Adrenal gland (tissue), 9 donors: ENCODE measurements at regions not wholly inside any gene's neighbourhood (a gene's known extent, or its start where the extent isn't known, plus 50 kb on each side); places are given as distances from the start of the nearest gene placed in this dataset.
"Not testable (repeated sequence)": the region's sequence is repeated elsewhere in the genome, so short reads cannot be mapped to it uniquely, and the experiment has no call there.

Source experiments
- DNase-seq, 7 donors: peaks; one replicate each; pipeline ENCODE4 v3.0.0-alpha.2; 2019 to 2020
- H3K27ac ChIP-seq, 5 donors: fragments of 200-600 bp; sonication (generic) in 4 of 5; 1 replicate in 3 of 5; 2 replicates in 2 of 5; pipeline versions ENCODE4 v1.5.1 to v1.8.0; 2016 to 2020; ENCODE audit warnings: mild to moderate bottlenecking in 1 of 5
- H3K27me3 ChIP-seq: fragments of 200-600 bp; 2 replicates; pipeline ENCODE4 v1.8.0; 2021
- H3K36me3 ChIP-seq, 2 donors: fragments of 200-600 bp; replicated peaks in 1 of 2; 1 replicate in 1 of 2; 2 replicates in 1 of 2; pipeline versions ENCODE4 v1.5.1 to v1.8.0; 2018 to 2022
- H3K4me1 ChIP-seq, 2 donors: fragments of 200-600 bp; replicated peaks in 1 of 2; 1 replicate in 1 of 2; 2 replicates in 1 of 2; pipeline versions ENCODE4 v1.5.1 to v1.8.0; 2018 to 2021
- H3K4me3 ChIP-seq, 4 donors: fragments of 200-600 bp; sonication (generic) in 3 of 4; one replicate each; pipeline ENCODE4 v1.5.1; 2016 to 2018
- H3K9me3 ChIP-seq, 3 donors: fragments of 200-600 bp; sonication (generic) in 1 of 3; replicated peaks in 1 of 3; 1 replicate in 2 of 3; 2 replicates in 1 of 3; pipeline versions ENCODE4 v1.5.1 to v1.8.0; 2016 to 2021
- CTCF ChIP-seq, 6 experiments: fragments of 450-650 bp in 4 of 6; fragments of 200-600 bp in 2 of 6; sonication (generic) in 1 of 6; IDR thresholded peaks; 1 replicate in 5 of 6; 2 replicates in 1 of 6; pipeline versions ENCODE4 v1.5.1 to v1.8.0; 2016 to 2021; ENCODE audit warnings: antibody characterized with exemption in 6 of 6, mild to moderate bottlenecking in 2 of 6, moderate library complexity in 1 of 6
- POLR2A ChIP-seq, 2 donors: fragments of 450-650 bp; IDR thresholded peaks; one replicate each; pipeline ENCODE4 v1.6.1; 2017; ENCODE audit warnings: antibody characterized with exemption in 2 of 2, mild to moderate bottlenecking in 2 of 2, moderate library complexity in 1 of 2
- WGBS, 4 donors: extraction: QIAGEN DNeasy Blood & Tissue Kit in 2 of 4; methylation state at CpG; one replicate each; pipeline versions ENCODE4 v1.1.5 to v1.1.7; 2013 to 2017; 5-methylcytosine and 5-hydroxymethylcytosine counted together
- intact Hi-C, 2 donors: fragments of 100-400 bp; cut with DNase I; formaldehyde crosslinking; loops; one replicate each; pipeline versions ENCODE4 v1.14.1 to v1.15.0; 2022 to 2023
- donor health status: healthy with polysubstance abuse.
- donor health status: Bipolar disorder and iron deficiency.
- donor health status: DM: yes; HTN: yes; CAD: no.
- donor health status: DM: no; HTN: no; CAD: no.
- donor health status: DM: no; HTN: no; CAD: no.

GRCh38 chr5:84715091-84715490 is 330.4 kb upstream of the EDIL3 start:
- TF ChIP-seq CTCF (IDR thresholded peaks at IDR 0.05), result no peak
- no peak for TF ChIP-seq POLR2A (IDR thresholded peaks at IDR 0.05)
- intact Hi-C loops, result no loop called here
- peak in 1 of 7 donors; percentile 14 for DNase-seq
- Histone ChIP-seq H3K36me3 (no peaks in the 10 kb centered on the region), H3K4me1 (no peaks in the 10 kb centered on the region), H3K27ac (no peak overlapping the region), H3K27me3 (no peaks in the 10 kb centered on the region), H3K4me3 (no peak overlapping the region), H3K9me3 (no peaks in the 10 kb centered on the region)
- WGBS, 4 donors, result 86 to 100% (median 98%) methylated on average over 1 of the region's 1 CpG

- no peaks in the 10 kb centered on the region for H3K9me3 ChIP-seq
- no peaks in the 10 kb centered on the region for H3K4me1 ChIP-seq
- no peak for TF ChIP-seq CTCF (IDR thresholded peaks at IDR 0.05)
- no peak for TF ChIP-seq POLR2A (IDR thresholded peaks at IDR 0.05)
- intact Hi-C loops, result no loop called here
- H3K36me3 ChIP-seq, result no peaks in the 10 kb centered on the region
- H3K4me3 ChIP-seq, result no peak overlapping the region
- no peak overlapping the region for H3K27ac ChIP-seq
- H3K27me3 ChIP-seq, result no peaks in the 10 kb centered on the region
- DNase-seq, result no peak
- WGBS, 4 donors, result 93 to 98% (median 96%) methylated on average over 1 of the region's 1 CpG
These were observed 324.4 kb upstream of the EDIL3 start for GRCh38 chr5:84709075-84709474.

GRCh38 chr5:84706678-84707641 is 322.3 kb upstream of the EDIL3 start:
- H3K9me3 ChIP-seq, result no peaks in the 10 kb centered on the region
- intact Hi-C loops, result no loop called here
- DNase-seq, result no peak
- H3K36me3 ChIP-seq, result no peaks in the 10 kb centered on the region
- 47 to 57% (median 52%) methylated on average over 5 of the region's 5 CpGs for WGBS, 4 donors
- H3K4me3 ChIP-seq, result no peak overlapping the region
- no peak overlapping the region for H3K27ac ChIP-seq
- no peaks in the 10 kb centered on the region for H3K4me1 ChIP-seq
- TF ChIP-seq CTCF (IDR thresholded peaks at IDR 0.05) (no peak), POLR2A (IDR thresholded peaks at IDR 0.05) (no peak)
- no peaks in the 10 kb centered on the region for H3K27me3 ChIP-seq

- not testable (repeated sequence) for H3K9me3 ChIP-seq, H3K4me3 ChIP-seq
- WGBS, 4 donors, result 84 to 96% (median 91%) methylated on average over 2 to 7 of the region's 7 CpGs
These were observed 315.9 kb upstream of the EDIL3 start for GRCh38 chr5:84700545-84700944.

GRCh38 chr5:84696651-84697050 is 312.0 kb upstream of the EDIL3 start:
- no peak for TF ChIP-seq CTCF (IDR thresholded peaks at IDR 0.05)
- TF ChIP-seq POLR2A (IDR thresholded peaks at IDR 0.05), result no peak
- no peak for DNase-seq
- Histone ChIP-seq H3K27me3 (no peaks in the 10 kb centered on the region), H3K36me3 (no peaks in the 10 kb centered on the region), H3K4me3 (no peak overlapping the region), H3K9me3 (no peaks in the 10 kb centered on the region), H3K4me1 (no peaks in the 10 kb centered on the region), H3K27ac (no peak overlapping the region)
- WGBS, 4 donors, result 35 to 84% (median 68%) methylated on average over 2 of the region's 2 CpGs
- intact Hi-C loops, result no loop called here

More at GRCh38 chr5:84700545-84700944, 315.9 kb upstream of the EDIL3 start:
- intact Hi-C loops, H3K27ac ChIP-seq, H3K36me3 ChIP-seq, H3K4me1 ChIP-seq, DNase-seq, H3K27me3 ChIP-seq: not testable (repeated sequence)
